ENCODE measurements at regions not wholly inside any gene's neighbourhood (a gene's known extent, or its start where the extent isn't known, plus 50 kb on each side); places are given as distances from the start of the nearest gene placed in this dataset.

DNA sequence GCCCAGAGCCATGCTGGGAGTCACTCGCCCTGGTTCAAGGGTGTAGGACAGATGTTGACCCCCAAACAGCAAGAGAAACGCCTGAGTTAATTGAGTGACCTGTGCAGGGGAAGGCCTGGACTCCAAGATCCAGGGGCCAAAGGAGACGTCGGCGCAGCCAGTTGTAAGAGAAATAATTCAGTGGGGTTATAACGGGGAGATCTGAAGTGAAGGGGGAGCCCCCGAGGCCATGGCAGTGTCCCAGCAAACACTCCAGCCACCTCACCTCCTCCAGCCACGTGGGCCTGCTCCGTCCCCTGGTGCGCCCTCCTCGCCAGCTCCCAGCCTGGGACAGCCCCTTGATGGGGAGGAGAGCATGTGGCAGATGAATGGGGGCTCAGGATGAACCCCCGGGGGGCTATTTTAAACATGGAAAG lies 130.7 kb upstream of the GPC1 start:
- TF ChIP-seq, protein P1, sequence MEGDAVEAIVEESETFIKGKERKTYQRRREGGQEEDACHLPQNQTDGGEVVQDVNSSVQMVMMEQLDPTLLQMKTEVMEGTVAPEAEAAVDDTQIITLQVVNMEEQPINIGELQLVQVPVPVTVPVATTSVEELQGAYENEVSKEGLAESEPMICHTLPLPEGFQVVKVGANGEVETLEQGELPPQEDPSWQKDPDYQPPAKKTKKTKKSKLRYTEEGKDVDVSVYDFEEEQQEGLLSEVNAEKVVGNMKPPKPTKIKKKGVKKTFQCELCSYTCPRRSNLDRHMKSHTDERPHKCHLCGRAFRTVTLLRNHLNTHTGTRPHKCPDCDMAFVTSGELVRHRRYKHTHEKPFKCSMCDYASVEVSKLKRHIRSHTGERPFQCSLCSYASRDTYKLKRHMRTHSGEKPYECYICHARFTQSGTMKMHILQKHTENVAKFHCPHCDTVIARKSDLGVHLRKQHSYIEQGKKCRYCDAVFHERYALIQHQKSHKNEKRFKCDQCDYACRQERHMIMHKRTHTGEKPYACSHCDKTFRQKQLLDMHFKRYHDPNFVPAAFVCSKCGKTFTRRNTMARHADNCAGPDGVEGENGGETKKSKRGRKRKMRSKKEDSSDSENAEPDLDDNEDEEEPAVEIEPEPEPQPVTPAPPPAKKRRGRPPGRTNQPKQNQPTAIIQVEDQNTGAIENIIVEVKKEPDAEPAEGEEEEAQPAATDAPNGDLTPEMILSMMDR (IDR thresholded peaks at IDR 0.05; ENCODE audit: control extremely low read depth in 1 of 3, insufficient read depth in 1 of 3, low read depth in 1 of 3, low read length in 3 of 3), result no peak
- no peak for TF ChIP-seq POLR2A (IDR thresholded peaks at IDR 0.05; ENCODE audit: control extremely low read depth in 1 of 2, low read depth in 2 of 2, low read length in 2 of 2)
- TF ChIP-seq TEAD4 (IDR thresholded peaks at IDR 0.05; ENCODE audit: low read depth, low read length), result no peak
- TF ChIP-seq CHD2 (IDR thresholded peaks at IDR 0.05; ENCODE audit: low read length), result no peak
- no peak for TF ChIP-seq BCL11A (IDR thresholded peaks at IDR 0.05; ENCODE audit: low read depth in 2 of 2, low read length in 2 of 2)

Measured in H1 (cell line).